Calu3 (cell line): ENCODE measurements at regions not wholly inside any gene's neighbourhood (a gene's known extent, or its start where the extent isn't known, plus 50 kb on each side); places are given as distances from the start of the nearest gene placed in this dataset.
"Not testable (repeated sequence)": the region's sequence is repeated elsewhere in the genome, so short reads cannot be mapped to it uniquely, and the experiment has no call there.

Experiments
- BruUV-seq: library from RNA; stranded (reverse); fragments of 400-500 nt; replicated peaks from 2 replicates; lab custom pipeline; 2021; lab: Mats Ljungman, UMichigan
- CTCF ChIA-PET: fragments of 300-600 bp; sonication (Branson Sonifier 250); formaldehyde crosslinking; loops from one replicate; lab custom pipeline; 2022; ENCODE audit warnings: antibody characterized with exemption; lab: Charles Lee
- DNase-seq: peaks from one replicate; pipeline ENCODE4 v3.0.0; 2022
- H3K27ac Mint-ChIP-seq: one replicate; pipeline ENCODE4 v1.8.0; 2022; ENCODE audit warnings: mixed read lengths; ENCODE audit not compliant: unreplicated experiment
- H3K27me3 Mint-ChIP-seq: one replicate; pipeline ENCODE4 v1.8.0; 2022; ENCODE audit warnings: mixed read lengths; ENCODE audit not compliant: unreplicated experiment
- H3K36me3 Mint-ChIP-seq: one replicate; pipeline ENCODE4 v1.8.0; 2022; ENCODE audit warnings: mild to moderate bottlenecking, moderate library complexity, mixed read lengths; ENCODE audit not compliant: insufficient read depth, unreplicated experiment
- H3K4me1 Mint-ChIP-seq: one replicate; pipeline ENCODE4 v1.8.0; 2022; ENCODE audit warnings: mild to moderate bottlenecking, low read depth, mixed read lengths; ENCODE audit not compliant: unreplicated experiment
- H3K4me3 Mint-ChIP-seq: one replicate; pipeline ENCODE4 v1.8.0; 2022; ENCODE audit warnings: mild to moderate bottlenecking, low read depth, moderate library complexity, mixed read lengths; ENCODE audit not compliant: unreplicated experiment
- H3K9me3 Mint-ChIP-seq: one replicate; pipeline ENCODE4 v1.8.0; 2022; ENCODE audit warnings: low read depth, mixed read lengths; ENCODE audit not compliant: unreplicated experiment
- intact Hi-C: fragments of 100-400 bp; cut with micrococcal nuclease; formaldehyde crosslinking; loops from one replicate; pipeline ENCODE4 v1.10.0; 2022; ENCODE audit not compliant: unreplicated experiment
- TF ChIP-seq, protein P1 (sequence below): fragments of 200-600 bp; IDR thresholded peaks from one replicate; pipeline ENCODE4 v1.8.0; 2022; ENCODE audit warnings: antibody characterized with exemption; ENCODE audit not compliant: unreplicated experiment

GRCh38 chr21:9746311-9746710 lies 775.1 kb upstream of the TPTE start:
- DNase-seq, H3K4me1 Mint-ChIP-seq, H3K27me3 Mint-ChIP-seq, BruUV-seq, H3K4me3 Mint-ChIP-seq, H3K9me3 Mint-ChIP-seq, CTCF ChIA-PET, H3K36me3 Mint-ChIP-seq, intact Hi-C loops, H3K27ac Mint-ChIP-seq: not testable (repeated sequence)

- H3K9me3 Mint-ChIP-seq, H3K27ac Mint-ChIP-seq: not testable (repeated sequence)
Measured at GRCh38 chr21:9746831-9747606, 774.4 kb upstream of the TPTE start.

GRCh38 chr21:9747870-9748269 lies 773.5 kb upstream of the TPTE start:
- H3K27ac Mint-ChIP-seq, intact Hi-C loops, H3K27me3 Mint-ChIP-seq, H3K4me3 Mint-ChIP-seq, H3K9me3 Mint-ChIP-seq, CTCF ChIA-PET, DNase-seq, H3K36me3 Mint-ChIP-seq, BruUV-seq, H3K4me1 Mint-ChIP-seq: not testable (repeated sequence)

More at GRCh38 chr21:9746831-9747606, 774.4 kb upstream of the TPTE start:
- BruUV-seq, intact Hi-C loops, H3K27me3 Mint-ChIP-seq, H3K36me3 Mint-ChIP-seq, H3K4me3 Mint-ChIP-seq, CTCF ChIA-PET, DNase-seq, H3K4me1 Mint-ChIP-seq: not testable (repeated sequence)

- H3K4me1 Mint-ChIP-seq, DNase-seq, BruUV-seq, H3K36me3 Mint-ChIP-seq, H3K27me3 Mint-ChIP-seq, CTCF ChIA-PET, H3K9me3 Mint-ChIP-seq, intact Hi-C loops, H3K4me3 Mint-ChIP-seq, H3K27ac Mint-ChIP-seq: not testable (repeated sequence)
Measured at GRCh38 chr21:9748451-9748850, 772.9 kb upstream of the TPTE start.

- H3K4me3 Mint-ChIP-seq, BruUV-seq, H3K4me1 Mint-ChIP-seq, H3K27ac Mint-ChIP-seq, CTCF ChIA-PET, DNase-seq, intact Hi-C loops, H3K27me3 Mint-ChIP-seq, H3K36me3 Mint-ChIP-seq, H3K9me3 Mint-ChIP-seq: not testable (repeated sequence)
Measured at GRCh38 chr21:9749741-9750230, 771.6 kb upstream of the TPTE start.

- Mint-ChIP-seq H3K27me3 (no peaks in the 10 kb centered on the region), H3K36me3 (no peaks in the 10 kb centered on the region), H3K9me3 (no peaks in the 10 kb centered on the region), H3K27ac (no peak overlapping the region), H3K4me3 (no peak overlapping the region), H3K4me1 (no peaks in the 10 kb centered on the region)
- DNase-seq: no peak
- intact Hi-C loops: no loop called here
- CTCF ChIA-PET: no interaction called here
- BruUV-seq: no TSS peak
- TF ChIP-seq, protein P1, sequence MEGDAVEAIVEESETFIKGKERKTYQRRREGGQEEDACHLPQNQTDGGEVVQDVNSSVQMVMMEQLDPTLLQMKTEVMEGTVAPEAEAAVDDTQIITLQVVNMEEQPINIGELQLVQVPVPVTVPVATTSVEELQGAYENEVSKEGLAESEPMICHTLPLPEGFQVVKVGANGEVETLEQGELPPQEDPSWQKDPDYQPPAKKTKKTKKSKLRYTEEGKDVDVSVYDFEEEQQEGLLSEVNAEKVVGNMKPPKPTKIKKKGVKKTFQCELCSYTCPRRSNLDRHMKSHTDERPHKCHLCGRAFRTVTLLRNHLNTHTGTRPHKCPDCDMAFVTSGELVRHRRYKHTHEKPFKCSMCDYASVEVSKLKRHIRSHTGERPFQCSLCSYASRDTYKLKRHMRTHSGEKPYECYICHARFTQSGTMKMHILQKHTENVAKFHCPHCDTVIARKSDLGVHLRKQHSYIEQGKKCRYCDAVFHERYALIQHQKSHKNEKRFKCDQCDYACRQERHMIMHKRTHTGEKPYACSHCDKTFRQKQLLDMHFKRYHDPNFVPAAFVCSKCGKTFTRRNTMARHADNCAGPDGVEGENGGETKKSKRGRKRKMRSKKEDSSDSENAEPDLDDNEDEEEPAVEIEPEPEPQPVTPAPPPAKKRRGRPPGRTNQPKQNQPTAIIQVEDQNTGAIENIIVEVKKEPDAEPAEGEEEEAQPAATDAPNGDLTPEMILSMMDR: no peak
Measured at GRCh38 chr21:9750341-9751086, 770.9 kb upstream of the TPTE start.

- DNase-seq, H3K36me3 Mint-ChIP-seq, H3K9me3 Mint-ChIP-seq, BruUV-seq, H3K27ac Mint-ChIP-seq, H3K4me1 Mint-ChIP-seq, intact Hi-C loops, H3K4me3 Mint-ChIP-seq, H3K27me3 Mint-ChIP-seq, CTCF ChIA-PET: not testable (repeated sequence)
Measured at GRCh38 chr21:9751087-9751585, 770.2 kb upstream of the TPTE start.

DNA sequence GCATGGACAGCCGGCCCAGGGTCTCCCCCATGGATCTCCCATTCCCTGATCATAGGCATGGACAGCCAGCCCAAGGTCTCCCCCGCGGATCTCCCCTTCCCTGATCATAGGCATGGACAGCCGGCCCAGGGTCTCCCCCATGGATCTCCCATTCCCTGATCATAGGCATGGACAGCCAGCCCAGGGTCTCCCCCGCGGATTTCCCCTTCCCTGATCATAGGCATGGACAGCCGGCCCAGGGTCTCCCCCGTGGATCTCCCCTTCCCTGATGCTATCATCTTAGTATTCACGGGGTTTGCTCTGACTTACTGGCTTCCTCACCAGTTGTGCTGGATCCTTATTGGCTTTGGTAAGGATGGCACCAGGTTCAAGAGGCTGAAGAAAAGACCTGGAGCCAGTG lies 769.4 kb upstream of the TPTE start:
- H3K27ac Mint-ChIP-seq, H3K4me1 Mint-ChIP-seq, H3K9me3 Mint-ChIP-seq, BruUV-seq, H3K27me3 Mint-ChIP-seq, H3K4me3 Mint-ChIP-seq, H3K36me3 Mint-ChIP-seq, CTCF ChIA-PET, intact Hi-C loops, DNase-seq: not testable (repeated sequence)

GRCh38 chr21:9753441-9753840 lies 767.9 kb upstream of the TPTE start:
- H3K36me3 Mint-ChIP-seq, H3K27ac Mint-ChIP-seq, DNase-seq, H3K4me3 Mint-ChIP-seq, BruUV-seq, H3K27me3 Mint-ChIP-seq, CTCF ChIA-PET, H3K4me1 Mint-ChIP-seq, intact Hi-C loops, H3K9me3 Mint-ChIP-seq: not testable (repeated sequence)
